Chondrocyte (in vitro differentiated cells): ENCODE measurements at regions not wholly inside any gene's neighbourhood (a gene's known extent, or its start where the extent isn't known, plus 50 kb on each side); places are given as distances from the start of the nearest gene placed in this dataset.

ENCODE experiments used
- DNase-seq: peaks from one replicate; pipeline ENCODE4 v3.0.0; 2021; ENCODE audit warnings: mixed read lengths, low spot score
- H3K27ac Mint-ChIP-seq: one replicate; pipeline ENCODE4 v1.8.0; 2021; ENCODE audit warnings: mild to moderate bottlenecking, moderate library complexity, mixed read lengths; ENCODE audit not compliant: unreplicated experiment
- H3K27me3 Mint-ChIP-seq: 2 replicates; pipeline ENCODE4 v1.8.0; 2021; ENCODE audit warnings: low read depth, mixed read lengths
- H3K36me3 Mint-ChIP-seq: 2 replicates; pipeline ENCODE4 v1.8.0; 2021; ENCODE audit warnings: low read depth, mixed read lengths
- H3K4me1 Mint-ChIP-seq: 2 replicates; pipeline ENCODE4 v1.8.0; 2021; ENCODE audit warnings: low read depth, mild to moderate bottlenecking, mixed read lengths
- H3K4me3 Mint-ChIP-seq: one replicate; pipeline ENCODE4 v1.8.0; 2021; ENCODE audit warnings: mild to moderate bottlenecking, moderate library complexity, mixed read lengths; ENCODE audit not compliant: unreplicated experiment
- H3K9me3 Mint-ChIP-seq: 2 replicates; pipeline ENCODE4 v1.8.0; 2021; ENCODE audit warnings: low read depth, mixed read lengths
- CTCF ChIP-seq: fragments of 200-600 bp; sonication (generic); IDR thresholded peaks from 2 replicates; pipeline ENCODE4 v1.5.0; 2021; ENCODE audit warnings: antibody characterized with exemption, mild to moderate bottlenecking, moderate library complexity

DNA sequence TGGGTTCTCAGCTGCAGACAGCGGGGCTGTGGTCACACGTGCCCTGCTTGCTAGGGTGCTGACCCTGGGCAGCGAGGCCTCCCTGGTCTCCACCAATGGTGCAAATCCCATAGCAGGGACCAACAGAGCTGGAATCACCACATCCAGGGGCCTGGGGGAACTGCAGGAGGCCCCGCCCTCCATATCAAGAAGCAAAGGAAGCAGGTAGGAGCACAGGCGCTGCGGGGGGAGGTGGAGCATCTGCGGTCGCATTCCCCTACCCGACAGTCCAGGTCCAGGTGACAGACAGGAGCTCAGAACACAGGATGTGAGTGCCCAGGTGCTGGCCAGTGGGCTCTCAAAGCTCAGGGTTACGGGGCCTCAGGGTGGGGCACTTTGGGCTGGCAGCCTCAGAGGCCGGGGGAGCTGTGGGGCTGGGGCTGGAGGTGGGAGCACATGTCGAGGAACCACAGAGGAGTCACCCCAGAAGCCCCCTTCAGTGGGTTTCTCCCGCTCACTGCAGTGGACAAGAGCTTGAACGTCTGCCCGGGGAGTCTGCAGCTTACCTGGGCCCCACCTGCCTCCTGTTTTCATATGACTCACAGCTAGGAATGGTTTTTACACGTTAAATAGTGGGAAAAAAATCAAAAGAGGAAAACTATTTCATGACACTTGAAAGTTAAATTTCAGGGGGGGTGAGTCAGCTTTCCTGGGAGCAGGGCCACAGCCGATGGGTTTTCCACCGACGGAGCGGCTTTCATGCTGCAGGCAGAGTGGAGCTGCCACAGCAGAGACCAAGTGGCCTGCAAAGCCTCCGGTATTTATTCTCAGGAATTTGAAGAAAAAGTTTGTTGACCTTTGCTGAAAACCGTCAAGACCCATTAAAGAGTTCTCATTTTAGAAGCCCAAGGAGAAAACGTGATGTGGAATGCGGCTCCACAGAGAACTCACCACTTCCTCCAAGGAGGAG lies 148.7 kb upstream of the PPP2R2D start:
- Mint-ChIP-seq H3K4me1 (no peaks in the 10 kb centered on the region), H3K9me3 (no peaks in the 10 kb centered on the region), H3K27me3 (peaks cover 27% of the 10 kb centered on the region), H3K27ac (no peak overlapping the region), H3K36me3 (no peaks in the 10 kb centered on the region), H3K4me3 (no peak overlapping the region)
- TF ChIP-seq CTCF, result no peak
- no peak for DNase-seq

- Mint-ChIP-seq H3K36me3 (no peaks in the 10 kb centered on the region), H3K9me3 (no peaks in the 10 kb centered on the region), H3K4me1 (no peaks in the 10 kb centered on the region), H3K27ac (no peak overlapping the region), H3K27me3 (peaks cover 25% of the 10 kb centered on the region), H3K4me3 (no peak overlapping the region)
- DNase-seq, result no peak
- TF ChIP-seq CTCF, result no peak
Observed at GRCh38 chr10:131753336-131753735, 147.5 kb upstream of the PPP2R2D start.

DNA sequence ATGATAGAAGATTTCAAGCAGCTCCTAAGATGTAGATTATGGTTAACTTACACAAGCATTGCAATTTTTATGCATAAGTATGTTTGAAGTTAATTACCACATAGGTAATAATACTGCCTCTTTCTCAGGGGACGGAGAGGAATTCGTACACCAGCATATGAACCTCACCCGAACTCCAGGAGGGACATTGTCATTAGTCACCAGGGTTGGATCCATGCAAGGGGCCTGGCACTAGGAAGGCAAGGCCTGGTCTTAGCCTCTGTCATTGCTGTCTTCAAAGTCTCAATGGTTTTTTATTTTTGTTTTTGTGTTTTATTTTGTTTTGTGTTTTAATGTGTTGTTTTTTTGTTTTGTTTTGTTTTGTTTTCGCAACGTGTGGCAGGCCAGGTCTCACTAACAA lies 145.6 kb upstream of the PPP2R2D start:
- no peaks in the 10 kb centered on the region for H3K4me1 Mint-ChIP-seq
- no peaks in the 10 kb centered on the region for H3K36me3 Mint-ChIP-seq
- peaks cover 15% of the 10 kb centered on the region for H3K27me3 Mint-ChIP-seq
- H3K4me3 Mint-ChIP-seq, result no peak overlapping the region
- DNase-seq, result no peak
- no peak overlapping the region for H3K27ac Mint-ChIP-seq
- no peaks in the 10 kb centered on the region for H3K9me3 Mint-ChIP-seq
- TF ChIP-seq CTCF, result no peak

- Mint-ChIP-seq H3K9me3 (no peaks in the 10 kb centered on the region), H3K4me1 (no peaks in the 10 kb centered on the region), H3K27me3 (peaks cover 17% of the 10 kb centered on the region)
Observed at GRCh38 chr10:131757285-131758058, 143.3 kb upstream of the PPP2R2D start.

More at GRCh38 chr10:131757285-131758058, 143.3 kb upstream of the PPP2R2D start:
- no peak for TF ChIP-seq CTCF
- DNase-seq, result no peak
- Mint-ChIP-seq H3K4me3 (no peak overlapping the region), H3K36me3 (no peaks in the 10 kb centered on the region), H3K27ac (no peak overlapping the region)
